ENCODE measurements at regions not wholly inside any gene's neighbourhood (a gene's known extent, or its start where the extent isn't known, plus 50 kb on each side); places are given as distances from the start of the nearest gene placed in this dataset.

DNA sequence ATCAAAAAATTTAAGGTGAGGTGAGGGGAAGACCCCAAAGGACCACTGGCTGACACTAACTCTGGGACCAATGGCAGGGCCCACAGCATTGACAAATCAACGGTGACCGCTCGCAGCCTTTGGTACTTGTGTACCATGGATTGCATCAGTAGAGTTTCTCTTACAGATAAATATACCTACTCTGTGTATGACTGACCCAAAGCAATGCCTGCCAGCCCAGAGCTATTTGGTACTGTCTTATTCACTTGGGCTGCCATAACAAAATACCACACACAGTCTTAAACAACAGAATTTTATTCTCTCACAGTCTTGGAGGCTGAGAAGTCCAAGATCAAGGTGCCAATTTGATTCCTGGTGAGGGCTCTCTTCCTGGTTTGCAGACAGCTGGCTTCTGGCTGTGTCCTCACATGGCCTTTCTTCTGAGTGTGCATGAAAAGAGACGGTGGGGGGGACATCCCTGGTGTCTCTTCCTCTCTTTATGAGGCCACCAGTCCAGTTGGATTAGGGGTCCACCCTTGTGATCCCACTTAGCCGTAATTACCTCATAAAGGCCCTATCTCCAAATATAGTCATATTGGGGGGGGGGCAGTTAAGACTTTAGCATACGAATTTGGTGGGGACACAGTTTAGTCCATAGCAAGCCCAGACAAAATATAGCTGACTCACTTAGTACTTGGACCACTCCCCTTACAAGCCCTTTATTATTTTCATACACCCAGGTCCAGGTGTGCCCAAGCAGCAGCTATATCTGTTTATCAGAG lies 336.3 kb downstream of the CD83 start:
- intact Hi-C loops (cut with DNase I): no loop called here
- TF ChIP-seq, protein P1, sequence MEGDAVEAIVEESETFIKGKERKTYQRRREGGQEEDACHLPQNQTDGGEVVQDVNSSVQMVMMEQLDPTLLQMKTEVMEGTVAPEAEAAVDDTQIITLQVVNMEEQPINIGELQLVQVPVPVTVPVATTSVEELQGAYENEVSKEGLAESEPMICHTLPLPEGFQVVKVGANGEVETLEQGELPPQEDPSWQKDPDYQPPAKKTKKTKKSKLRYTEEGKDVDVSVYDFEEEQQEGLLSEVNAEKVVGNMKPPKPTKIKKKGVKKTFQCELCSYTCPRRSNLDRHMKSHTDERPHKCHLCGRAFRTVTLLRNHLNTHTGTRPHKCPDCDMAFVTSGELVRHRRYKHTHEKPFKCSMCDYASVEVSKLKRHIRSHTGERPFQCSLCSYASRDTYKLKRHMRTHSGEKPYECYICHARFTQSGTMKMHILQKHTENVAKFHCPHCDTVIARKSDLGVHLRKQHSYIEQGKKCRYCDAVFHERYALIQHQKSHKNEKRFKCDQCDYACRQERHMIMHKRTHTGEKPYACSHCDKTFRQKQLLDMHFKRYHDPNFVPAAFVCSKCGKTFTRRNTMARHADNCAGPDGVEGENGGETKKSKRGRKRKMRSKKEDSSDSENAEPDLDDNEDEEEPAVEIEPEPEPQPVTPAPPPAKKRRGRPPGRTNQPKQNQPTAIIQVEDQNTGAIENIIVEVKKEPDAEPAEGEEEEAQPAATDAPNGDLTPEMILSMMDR (IDR thresholded peaks at IDR 0.05): no peak
- peaks cover 0 to 8% of the 10 kb centered on the region in 2 donors for H3K4me1 ChIP-seq
- no peaks in the 10 kb centered on the region for H3K9me3 ChIP-seq
- no peaks in the 10 kb centered on the region for H3K36me3 ChIP-seq
- H3K4me3 ChIP-seq: no peak overlapping the region
- DNase-seq (ENCODE audit: low spot score in 2 of 2): no peak
- H3K27ac ChIP-seq: no peak overlapping the region
- H3K27me3 ChIP-seq: no peaks in the 10 kb centered on the region

DNA sequence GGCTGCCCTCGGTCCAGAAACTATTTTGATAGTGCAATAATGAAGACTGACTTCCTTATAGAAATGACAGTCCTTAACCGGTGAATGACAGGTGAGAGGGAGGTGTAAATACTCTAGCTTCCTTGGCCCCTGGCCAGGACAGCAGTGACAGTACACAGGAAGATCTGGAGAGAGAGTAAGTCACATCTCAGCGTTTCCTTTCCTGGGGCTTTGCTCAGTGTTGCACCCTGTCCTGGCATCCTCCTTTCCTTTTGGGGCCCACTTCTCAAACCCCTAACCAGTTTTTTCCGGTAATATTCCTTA lies 336.9 kb downstream of the CD83 start:
- Histone ChIP-seq H3K4me3 (no peak overlapping the region), H3K4me1 (peaks cover 0 to 8% of the 10 kb centered on the region in 2 donors), H3K27me3 (no peaks in the 10 kb centered on the region), H3K36me3 (no peaks in the 10 kb centered on the region), H3K9me3 (no peaks in the 10 kb centered on the region), H3K27ac (no peak overlapping the region)
- intact Hi-C loops (cut with DNase I): no loop called here
- TF ChIP-seq, protein P1 (IDR thresholded peaks at IDR 0.05): no peak
- DNase-seq (ENCODE audit: low spot score in 2 of 2): no peak

DNA sequence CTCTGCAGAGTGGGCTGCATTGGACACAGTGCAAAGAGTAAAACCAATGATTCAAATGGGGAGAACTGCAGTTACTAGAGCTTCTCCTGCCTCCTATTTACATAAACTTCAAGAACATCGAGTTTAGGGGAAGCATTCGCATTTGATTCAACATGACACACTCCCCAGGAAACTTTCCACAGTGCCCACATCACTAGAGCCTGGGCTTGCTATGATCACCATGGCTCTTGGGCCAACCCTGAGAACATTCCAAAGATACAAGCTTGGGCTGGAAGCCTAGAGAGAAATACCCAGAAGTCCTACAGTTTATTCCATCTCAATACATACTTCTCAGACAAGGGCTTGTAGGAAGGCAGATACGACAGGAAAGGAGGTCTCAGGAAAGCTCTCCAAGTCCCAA lies 337.9 kb downstream of the CD83 start:
- intact Hi-C loops (cut with DNase I): no loop called here

DNA sequence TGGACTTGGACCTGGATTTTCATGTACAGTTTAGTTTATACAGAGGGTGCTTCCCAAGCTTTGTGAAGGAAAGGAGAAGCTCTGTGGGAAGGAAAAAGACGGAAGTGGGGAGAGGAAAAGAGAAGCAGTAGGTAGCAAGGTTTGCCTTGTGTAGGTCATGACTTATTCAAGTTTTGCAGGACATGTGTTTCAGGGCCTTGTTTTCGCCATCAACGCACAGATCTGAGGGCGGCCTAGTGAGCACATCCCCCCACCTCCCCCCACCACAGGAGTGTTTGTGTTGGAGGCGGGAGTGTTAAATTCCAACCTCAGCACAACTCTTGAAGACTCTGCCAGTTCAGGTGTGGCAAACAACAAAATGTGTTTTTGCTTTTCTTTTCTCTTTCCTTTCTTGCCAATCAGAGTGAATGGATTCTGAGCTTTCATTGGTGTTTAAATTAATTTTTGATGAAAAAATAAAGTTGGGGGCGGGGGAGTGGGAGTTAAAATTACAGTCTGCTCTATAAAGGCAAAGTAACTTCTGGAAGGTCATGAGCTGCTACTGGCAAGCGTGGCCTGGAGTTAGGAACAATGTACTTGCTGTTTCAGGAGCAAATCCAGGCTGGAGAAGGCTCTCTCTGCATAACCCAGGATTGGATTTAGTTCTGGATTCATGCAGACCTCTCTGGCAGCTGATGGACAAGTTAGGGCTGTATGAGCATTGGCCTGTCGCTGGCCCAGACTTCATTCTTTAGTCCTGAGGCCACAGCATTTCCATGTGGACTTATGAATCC lies 338.5 kb downstream of the CD83 start:
- no peak for DNase-seq (ENCODE audit: low spot score in 2 of 2)
- Histone ChIP-seq H3K27me3 (no peaks in the 10 kb centered on the region), H3K9me3 (no peaks in the 10 kb centered on the region), H3K36me3 (no peaks in the 10 kb centered on the region), H3K4me3 (no peak overlapping the region), H3K27ac (no peak overlapping the region), H3K4me1 (peaks cover 0 to 8% of the 10 kb centered on the region in 2 donors)
- TF ChIP-seq, protein P1 (IDR thresholded peaks at IDR 0.05): no peak
- intact Hi-C loops (cut with DNase I): no loop called here

More for the DNA sequence above, 337.9 kb downstream of the CD83 start:
- no peaks in the 10 kb centered on the region for H3K36me3 ChIP-seq
- H3K9me3 ChIP-seq: no peaks in the 10 kb centered on the region
- no peak overlapping the region for H3K4me3 ChIP-seq
- H3K27ac ChIP-seq: no peak overlapping the region
- DNase-seq (ENCODE audit: low spot score in 2 of 2): no peak
- TF ChIP-seq, protein P1 (IDR thresholded peaks at IDR 0.05): no peak
- H3K27me3 ChIP-seq: no peaks in the 10 kb centered on the region
- H3K4me1 ChIP-seq: peaks cover 0 to 8% of the 10 kb centered on the region in 2 donors

DNA sequence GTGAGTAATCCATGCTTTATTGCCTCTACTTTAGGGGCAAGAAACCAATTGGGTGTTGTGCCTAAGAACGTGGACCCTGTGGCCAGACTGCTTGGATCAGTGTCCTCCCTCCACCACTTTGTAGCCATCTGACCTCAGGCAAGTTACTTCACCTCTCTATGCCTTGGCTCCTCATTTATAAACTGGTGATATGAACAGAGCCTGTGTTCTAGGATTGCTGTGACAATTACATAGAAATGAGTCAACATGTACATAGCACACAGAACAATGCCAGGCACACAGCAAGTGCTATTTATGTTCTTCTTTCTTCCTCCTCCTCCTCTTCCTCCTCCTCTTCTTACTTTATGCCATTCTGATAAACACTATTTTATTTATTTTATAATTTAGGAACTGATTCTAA lies 339.4 kb downstream of the CD83 start:
- no peak overlapping the region for H3K27ac ChIP-seq

More for the DNA sequence above, 339.4 kb downstream of the CD83 start:
- H3K4me1 ChIP-seq: peaks cover 0 to 8% of the 10 kb centered on the region in 2 donors
- no peaks in the 10 kb centered on the region for H3K9me3 ChIP-seq
- DNase-seq (ENCODE audit: low spot score in 2 of 2): no peak
- TF ChIP-seq, protein P1 (IDR thresholded peaks at IDR 0.05): no peak
- H3K27me3 ChIP-seq: no peaks in the 10 kb centered on the region
- H3K36me3 ChIP-seq: no peaks in the 10 kb centered on the region
- intact Hi-C loops (cut with DNase I): no loop called here
- no peak overlapping the region for H3K4me3 ChIP-seq
